ENCODE measurements at regions not wholly inside any gene's neighbourhood (a gene's known extent, or its start where the extent isn't known, plus 50 kb on each side); places are given as distances from the start of the nearest gene placed in this dataset.

DNA sequence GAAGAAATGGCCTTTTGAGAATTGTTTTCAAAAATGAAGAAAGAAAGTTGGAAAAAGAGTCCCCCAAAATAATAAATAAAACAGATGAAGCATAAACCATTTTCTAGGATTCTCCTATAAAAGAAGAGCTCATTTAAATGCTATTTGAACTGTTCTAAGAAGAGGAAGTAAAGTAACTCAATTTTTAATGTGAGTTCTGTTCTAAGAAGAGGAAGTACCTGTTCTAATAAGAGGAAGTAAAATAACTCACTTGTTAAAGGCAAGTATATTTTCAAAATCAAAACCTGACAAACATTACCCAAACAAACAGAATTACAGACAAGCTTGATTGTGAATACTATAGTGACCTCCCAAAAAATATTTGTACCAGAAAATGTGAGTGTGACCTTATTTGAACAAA, 1326.3 kb downstream of the C4orf33 start:
- Histone ChIP-seq H2AFZ (no peak overlapping the region), H3K9me3 (ENCODE audit: control insufficient read depth, low read length) (no peaks in the 10 kb centered on the region), H3K79me2 (no peaks in the 10 kb centered on the region), H3K9ac (no peak overlapping the region), H3K36me3 (ENCODE audit: control insufficient read depth, insufficient read depth, low read length) (no peaks in the 10 kb centered on the region), H3K27me3 (ENCODE audit: control insufficient read depth, insufficient read depth, low read length) (no peaks in the 10 kb centered on the region), H3K27ac (no peak overlapping the region), H3K4me2 (ENCODE audit: low read length) (no peak overlapping the region), H3K4me1 (no peaks in the 10 kb centered on the region), H3K4me3 (ENCODE audit: low read depth, low read length) (no peak overlapping the region)
- no peak for TF ChIP-seq CTCF (IDR thresholded peaks at IDR 0.05)

GRCh38 chr4:130424211-130424610, 1328.3 kb downstream of the C4orf33 start:
- Histone ChIP-seq H2AFZ (no peak overlapping the region), H3K4me1 (no peaks in the 10 kb centered on the region), H3K4me2 (ENCODE audit: low read length) (no peak overlapping the region), H3K36me3 (ENCODE audit: control insufficient read depth, insufficient read depth, low read length) (no peaks in the 10 kb centered on the region), H3K9ac (no peak overlapping the region), H3K79me2 (no peaks in the 10 kb centered on the region), H3K27me3 (ENCODE audit: control insufficient read depth, insufficient read depth, low read length) (no peaks in the 10 kb centered on the region), H3K27ac (no peak overlapping the region), H3K4me3 (ENCODE audit: low read depth, low read length) (no peak overlapping the region), H3K9me3 (ENCODE audit: control insufficient read depth, low read length) (no peaks in the 10 kb centered on the region)
- no peak for TF ChIP-seq CTCF (IDR thresholded peaks at IDR 0.05)

DNA sequence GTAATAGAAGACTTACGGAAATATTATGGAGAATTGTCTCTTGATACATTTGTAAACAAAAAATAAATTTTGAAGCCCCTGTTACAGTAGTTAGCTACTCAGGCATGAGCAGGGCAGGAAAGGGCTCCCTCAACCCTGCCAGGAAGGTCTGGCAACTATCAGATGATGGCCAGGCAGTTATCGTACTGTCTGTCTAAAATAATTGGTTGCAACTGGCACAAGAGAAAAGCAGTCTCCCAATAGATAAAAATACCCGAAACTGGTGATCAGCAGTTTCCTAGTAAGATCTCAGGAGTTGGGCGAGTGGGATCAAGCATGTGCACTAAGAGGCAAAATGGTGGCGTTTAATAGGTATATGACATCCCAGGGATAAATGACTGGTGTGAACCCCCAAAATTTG, 1336.3 kb downstream of the C4orf33 start:
- Histone ChIP-seq H3K27me3 (ENCODE audit: control insufficient read depth, insufficient read depth, low read length) (no peaks in the 10 kb centered on the region), H3K27ac (no peak overlapping the region), H3K9ac (no peak overlapping the region), H3K36me3 (ENCODE audit: control insufficient read depth, insufficient read depth, low read length) (no peaks in the 10 kb centered on the region), H2AFZ (no peak overlapping the region), H3K4me1 (no peaks in the 10 kb centered on the region), H3K4me3 (ENCODE audit: low read depth, low read length) (no peak overlapping the region), H3K9me3 (ENCODE audit: control insufficient read depth, low read length) (no peaks in the 10 kb centered on the region), H3K79me2 (no peaks in the 10 kb centered on the region), H3K4me2 (ENCODE audit: low read length) (no peak overlapping the region)
- no peak for TF ChIP-seq CTCF (IDR thresholded peaks at IDR 0.05)

GRCh38 chr4:130449741-130450140, 1353.8 kb downstream of the C4orf33 start:
- H3K4me3 ChIP-seq (ENCODE audit: low read depth, low read length) = no peak overlapping the region
- no peak for TF ChIP-seq CTCF (IDR thresholded peaks at IDR 0.05)
- H3K9me3 ChIP-seq (ENCODE audit: control insufficient read depth, low read length) = no peaks in the 10 kb centered on the region
- H3K27ac ChIP-seq = no peak overlapping the region
- H3K4me1 ChIP-seq = no peaks in the 10 kb centered on the region
- no peaks in the 10 kb centered on the region for H3K36me3 ChIP-seq (ENCODE audit: control insufficient read depth, insufficient read depth, low read length)
- no peaks in the 10 kb centered on the region for H3K27me3 ChIP-seq (ENCODE audit: control insufficient read depth, insufficient read depth, low read length)
- H2AFZ ChIP-seq = no peak overlapping the region
- H3K9ac ChIP-seq = no peak overlapping the region
- no peak overlapping the region for H3K4me2 ChIP-seq (ENCODE audit: low read length)
- H3K79me2 ChIP-seq = no peaks in the 10 kb centered on the region

- TF ChIP-seq CTCF (IDR thresholded peaks at IDR 0.05) = no peak
- no peak overlapping the region for H3K4me2 ChIP-seq (ENCODE audit: low read length)
- no peak overlapping the region for H3K27ac ChIP-seq
- no peak overlapping the region for H3K9ac ChIP-seq
- H3K4me1 ChIP-seq = no peaks in the 10 kb centered on the region
- H3K4me3 ChIP-seq (ENCODE audit: low read depth, low read length) = no peak overlapping the region
- H3K36me3 ChIP-seq (ENCODE audit: control insufficient read depth, insufficient read depth, low read length) = no peaks in the 10 kb centered on the region
- H3K9me3 ChIP-seq (ENCODE audit: control insufficient read depth, low read length) = no peaks in the 10 kb centered on the region
- H2AFZ ChIP-seq = no peak overlapping the region
- no peaks in the 10 kb centered on the region for H3K79me2 ChIP-seq
- no peaks in the 10 kb centered on the region for H3K27me3 ChIP-seq (ENCODE audit: control insufficient read depth, insufficient read depth, low read length)
Observed at GRCh38 chr4:130468340-130468739, 1372.4 kb downstream of the C4orf33 start.
